K562 (cell line): ENCODE measurements at regions not wholly inside any gene's neighbourhood (a gene's known extent, or its start where the extent isn't known, plus 50 kb on each side); places are given as distances from the start of the nearest gene placed in this dataset.
A peak's percentile ranks its signal among the peaks of the same experiment; 100 is the strongest.

Experiments
- EP300 ChIP-seq: IDR thresholded peaks from 2 replicates; pipeline ENCODE4 v1.6.1; 2012; ENCODE audit warnings: low read length, improper control_type of control experiment
- ESRRA ChIP-seq: fragments of 450-650 bp; IDR thresholded peaks from 2 replicates; pipeline ENCODE4 v1.6.1; 2014; ENCODE audit warnings: low read depth, mild to moderate bottlenecking, moderate library complexity, borderline replicate concordance
- HDGF ChIP-seq: fragments of 450-650 bp; IDR thresholded peaks from 2 replicates; pipeline ENCODE4 v1.6.1; 2016
- KDM1A ChIP-seq, 2 experiments: fragments of 450-650 bp; IDR thresholded peaks; 2 replicates each; pipeline ENCODE4 v1.6.1; 2016; ENCODE audit warnings: mild to moderate bottlenecking in 2 of 2
- NFE2 ChIP-seq: IDR thresholded peaks from 2 replicates; pipeline ENCODE4 v1.6.1; 2014; ENCODE audit warnings: antibody characterized with exemption, low read depth
- PHB2 ChIP-seq: fragments of 450-650 bp; IDR thresholded peaks from 2 replicates; pipeline ENCODE4 v1.6.1; 2017; ENCODE audit warnings: low read depth
- RBM17 ChIP-seq: fragments of 200-400 bp; formaldehyde crosslinking; IDR thresholded peaks from 2 replicates; pipeline ENCODE4 v1.6.1; 2017; ENCODE audit warnings: low read depth, mild to moderate bottlenecking, low read length, borderline replicate concordance
- TAF7 ChIP-seq: fragments of 450-650 bp; IDR thresholded peaks from 2 replicates; pipeline ENCODE4 v1.6.1; 2016; ENCODE audit warnings: missing genetic modification characterization, missing compliant biosample characterization
- TF ChIP-seq, protein P1 (sequence below): fragments of 250-450 bp; sonication (Bioruptor Pico); IDR thresholded peaks from 2 replicates; pipeline ENCODE4 v1.4.0; 2020; ENCODE audit warnings: mild to moderate bottlenecking, moderate library complexity, borderline replicate concordance
- TF ChIP-seq, protein P2 (sequence below): sonication (generic); IDR thresholded peaks from 2 replicates; pipeline ENCODE4 v1.6.1; 2016
- TF ChIP-seq, protein P3 (sequence below): fragments of 150-350 bp; conservative IDR thresholded peaks from 2 replicates; pipeline ENCODE4 v1.6.1; 2014; ENCODE audit warnings: low read length
- TF ChIP-seq, protein P4 (sequence below), 2 experiments: fragments of 450-650 bp; conservative IDR thresholded peaks; 2 replicates each; pipeline ENCODE4 v1.6.1; 2017; ENCODE audit warnings: mild to moderate bottlenecking in 2 of 2, moderate library complexity in 2 of 2
- TF ChIP-seq, protein P5 (sequence below): fragments of 200-800 bp; sonication (Bioruptor generic); IDR thresholded peaks from 2 replicates; pipeline ENCODE4 v1.6.1; 2017; ENCODE audit warnings: missing genetic modification characterization, missing compliant biosample characterization

DNA sequence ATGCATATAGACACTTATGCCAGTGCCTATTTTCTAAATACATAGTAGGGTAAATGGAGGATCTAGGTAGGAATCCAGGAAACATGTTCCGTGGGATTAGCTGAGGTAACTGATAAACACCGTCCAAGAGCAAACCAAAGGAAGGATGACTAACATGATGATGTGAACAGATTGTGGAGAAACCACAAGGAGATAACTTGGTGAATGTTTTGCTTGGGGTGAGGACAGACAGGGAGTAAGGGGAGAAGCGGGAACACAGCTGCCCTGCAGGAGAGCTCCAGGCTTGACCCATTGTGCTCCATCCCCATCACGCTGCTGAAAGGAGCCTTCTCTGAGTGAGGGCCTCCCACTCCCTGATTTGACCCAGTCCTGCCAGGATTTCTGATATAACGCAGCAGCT, 87.0 kb upstream of the ZC3H11B start (continued):
- TF ChIP-seq RBM17 (no peak), KDM1A (IDR thresholded peaks at IDR 0.05) (peak; percentile 57 to 60), HDGF (no peak), TAF7 (no peak), ESRRA (peak; percentile 87; the same call in 1 of the 2 replicates), PHB2 (no peak), EP300 (peak; percentile 52; the same call in 1 of the 2 replicates), NFE2 (peak; percentile 30; the same call in 1 of the 2 replicates)
- TF ChIP-seq, protein P1, sequence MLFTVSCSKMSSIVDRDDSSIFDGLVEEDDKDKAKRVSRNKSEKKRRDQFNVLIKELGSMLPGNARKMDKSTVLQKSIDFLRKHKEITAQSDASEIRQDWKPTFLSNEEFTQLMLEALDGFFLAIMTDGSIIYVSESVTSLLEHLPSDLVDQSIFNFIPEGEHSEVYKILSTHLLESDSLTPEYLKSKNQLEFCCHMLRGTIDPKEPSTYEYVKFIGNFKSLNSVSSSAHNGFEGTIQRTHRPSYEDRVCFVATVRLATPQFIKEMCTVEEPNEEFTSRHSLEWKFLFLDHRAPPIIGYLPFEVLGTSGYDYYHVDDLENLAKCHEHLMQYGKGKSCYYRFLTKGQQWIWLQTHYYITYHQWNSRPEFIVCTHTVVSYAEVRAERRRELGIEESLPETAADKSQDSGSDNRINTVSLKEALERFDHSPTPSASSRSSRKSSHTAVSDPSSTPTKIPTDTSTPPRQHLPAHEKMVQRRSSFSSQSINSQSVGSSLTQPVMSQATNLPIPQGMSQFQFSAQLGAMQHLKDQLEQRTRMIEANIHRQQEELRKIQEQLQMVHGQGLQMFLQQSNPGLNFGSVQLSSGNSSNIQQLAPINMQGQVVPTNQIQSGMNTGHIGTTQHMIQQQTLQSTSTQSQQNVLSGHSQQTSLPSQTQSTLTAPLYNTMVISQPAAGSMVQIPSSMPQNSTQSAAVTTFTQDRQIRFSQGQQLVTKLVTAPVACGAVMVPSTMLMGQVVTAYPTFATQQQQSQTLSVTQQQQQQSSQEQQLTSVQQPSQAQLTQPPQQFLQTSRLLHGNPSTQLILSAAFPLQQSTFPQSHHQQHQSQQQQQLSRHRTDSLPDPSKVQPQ (CRISPR knock-in tag), result no peak
- TF ChIP-seq, protein P2, sequence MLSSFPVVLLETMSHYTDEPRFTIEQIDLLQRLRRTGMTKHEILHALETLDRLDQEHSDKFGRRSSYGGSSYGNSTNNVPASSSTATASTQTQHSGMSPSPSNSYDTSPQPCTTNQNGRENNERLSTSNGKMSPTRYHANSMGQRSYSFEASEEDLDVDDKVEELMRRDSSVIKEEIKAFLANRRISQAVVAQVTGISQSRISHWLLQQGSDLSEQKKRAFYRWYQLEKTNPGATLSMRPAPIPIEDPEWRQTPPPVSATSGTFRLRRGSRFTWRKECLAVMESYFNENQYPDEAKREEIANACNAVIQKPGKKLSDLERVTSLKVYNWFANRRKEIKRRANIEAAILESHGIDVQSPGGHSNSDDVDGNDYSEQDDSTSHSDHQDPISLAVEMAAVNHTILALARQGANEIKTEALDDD, result peak; percentile 47; the same call in 1 of the 2 replicates
- TF ChIP-seq, protein P3, sequence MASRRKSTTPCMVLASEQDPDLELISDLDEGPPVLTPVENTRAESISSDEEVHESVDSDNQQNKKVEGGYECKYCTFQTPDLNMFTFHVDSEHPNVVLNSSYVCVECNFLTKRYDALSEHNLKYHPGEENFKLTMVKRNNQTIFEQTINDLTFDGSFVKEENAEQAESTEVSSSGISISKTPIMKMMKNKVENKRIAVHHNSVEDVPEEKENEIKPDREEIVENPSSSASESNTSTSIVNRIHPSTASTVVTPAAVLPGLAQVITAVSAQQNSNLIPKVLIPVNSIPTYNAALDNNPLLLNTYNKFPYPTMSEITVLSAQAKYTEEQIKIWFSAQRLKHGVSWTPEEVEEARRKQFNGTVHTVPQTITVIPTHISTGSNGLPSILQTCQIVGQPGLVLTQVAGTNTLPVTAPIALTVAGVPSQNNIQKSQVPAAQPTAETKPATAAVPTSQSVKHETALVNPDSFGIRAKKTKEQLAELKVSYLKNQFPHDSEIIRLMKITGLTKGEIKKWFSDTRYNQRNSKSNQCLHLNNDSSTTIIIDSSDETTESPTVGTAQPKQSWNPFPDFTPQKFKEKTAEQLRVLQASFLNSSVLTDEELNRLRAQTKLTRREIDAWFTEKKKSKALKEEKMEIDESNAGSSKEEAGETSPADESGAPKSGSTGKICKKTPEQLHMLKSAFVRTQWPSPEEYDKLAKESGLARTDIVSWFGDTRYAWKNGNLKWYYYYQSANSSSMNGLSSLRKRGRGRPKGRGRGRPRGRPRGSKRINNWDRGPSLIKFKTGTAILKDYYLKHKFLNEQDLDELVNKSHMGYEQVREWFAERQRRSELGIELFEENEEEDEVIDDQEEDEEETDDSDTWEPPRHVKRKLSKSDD, result no peak
- TF ChIP-seq, protein P4, sequence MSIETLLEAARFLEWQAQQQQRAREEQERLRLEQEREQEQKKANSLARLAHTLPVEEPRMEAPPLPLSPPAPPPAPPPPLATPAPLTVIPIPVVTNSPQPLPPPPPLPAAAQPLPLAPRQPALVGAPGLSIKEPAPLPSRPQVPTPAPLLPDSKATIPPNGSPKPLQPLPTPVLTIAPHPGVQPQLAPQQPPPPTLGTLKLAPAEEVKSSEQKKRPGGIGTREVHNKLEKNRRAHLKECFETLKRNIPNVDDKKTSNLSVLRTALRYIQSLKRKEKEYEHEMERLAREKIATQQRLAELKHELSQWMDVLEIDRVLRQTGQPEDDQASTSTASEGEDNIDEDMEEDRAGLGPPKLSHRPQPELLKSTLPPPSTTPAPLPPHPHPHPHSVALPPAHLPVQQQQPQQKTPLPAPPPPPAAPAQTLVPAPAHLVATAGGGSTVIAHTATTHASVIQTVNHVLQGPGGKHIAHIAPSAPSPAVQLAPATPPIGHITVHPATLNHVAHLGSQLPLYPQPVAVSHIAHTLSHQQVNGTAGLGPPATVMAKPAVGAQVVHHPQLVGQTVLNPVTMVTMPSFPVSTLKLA (conservative IDR thresholded peaks at IDR 0.05), result no peak
- TF ChIP-seq, protein P5, sequence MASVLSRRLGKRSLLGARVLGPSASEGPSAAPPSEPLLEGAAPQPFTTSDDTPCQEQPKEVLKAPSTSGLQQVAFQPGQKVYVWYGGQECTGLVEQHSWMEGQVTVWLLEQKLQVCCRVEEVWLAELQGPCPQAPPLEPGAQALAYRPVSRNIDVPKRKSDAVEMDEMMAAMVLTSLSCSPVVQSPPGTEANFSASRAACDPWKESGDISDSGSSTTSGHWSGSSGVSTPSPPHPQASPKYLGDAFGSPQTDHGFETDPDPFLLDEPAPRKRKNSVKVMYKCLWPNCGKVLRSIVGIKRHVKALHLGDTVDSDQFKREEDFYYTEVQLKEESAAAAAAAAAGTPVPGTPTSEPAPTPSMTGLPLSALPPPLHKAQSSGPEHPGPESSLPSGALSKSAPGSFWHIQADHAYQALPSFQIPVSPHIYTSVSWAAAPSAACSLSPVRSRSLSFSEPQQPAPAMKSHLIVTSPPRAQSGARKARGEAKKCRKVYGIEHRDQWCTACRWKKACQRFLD (CRISPR knock-in tag), result peak; percentile 56; the same call in 1 of the 2 replicates
- TF ChIP-seq, all 486 proteins: peak for 32
